ENCODE measurements at regions not wholly inside any gene's neighbourhood (a gene's known extent, or its start where the extent isn't known, plus 50 kb on each side); places are given as distances from the start of the nearest gene placed in this dataset.

DNA sequence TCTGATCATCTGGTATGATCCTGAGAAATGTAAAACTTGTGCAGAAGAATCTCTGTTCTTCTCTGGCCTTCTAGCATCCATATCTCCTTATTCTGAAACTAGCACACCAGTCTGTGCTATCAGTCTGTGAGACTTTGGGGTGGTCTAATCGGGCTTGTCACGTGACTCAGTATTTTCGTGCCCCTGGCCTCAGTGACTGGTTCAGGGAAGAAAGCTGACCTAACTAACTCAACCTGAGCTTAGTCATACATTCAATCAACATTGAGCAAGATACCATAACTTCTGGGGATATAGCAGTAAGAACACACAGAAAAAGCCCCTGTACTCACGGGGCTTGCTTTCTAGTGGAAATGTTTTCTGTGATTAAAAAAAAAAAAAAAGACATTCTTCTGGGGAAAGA lies 109.3 kb downstream of the DKK1 start:
- TF ChIP-seq CTCF (conservative IDR thresholded peaks at IDR 0.05) = no peak
- no peak for TF ChIP-seq ZFX (IDR thresholded peaks at IDR 0.05)

Measured in C4-2B (cell line).